Fibroblast of lung (primary cell): ENCODE measurements at regions not wholly inside any gene's neighbourhood (a gene's known extent, or its start where the extent isn't known, plus 50 kb on each side); places are given as distances from the start of the nearest gene placed in this dataset.

Source experiments
- DNase-seq, 2 donors: peaks; one replicate each; pipeline versions ENCODE4 v3.0.0 to v3.0.0-alpha.2; 2010; ENCODE audit warnings: low read depth in 2 of 2
- H2AFZ ChIP-seq: 2 replicates; pipeline ENCODE4 v1.5.1; 2012; ENCODE audit warnings: low read length, control low read depth, inconsistent platforms
- H3K27ac ChIP-seq: 2 replicates; pipeline ENCODE4 v1.5.1; 2011; ENCODE audit warnings: low read length, control low read depth; ENCODE audit not compliant: insufficient read depth
- H3K27me3 ChIP-seq: 2 replicates; pipeline ENCODE4 v1.5.1; 2011; ENCODE audit warnings: mild to moderate bottlenecking, low read length; ENCODE audit not compliant: control insufficient read depth, insufficient read depth
- H3K36me3 ChIP-seq: 2 replicates; pipeline ENCODE4 v1.5.1; 2011; ENCODE audit warnings: low read length; ENCODE audit not compliant: control insufficient read depth, insufficient read depth
- H3K4me1 ChIP-seq: 2 replicates; pipeline ENCODE4 v1.5.1; 2011; ENCODE audit warnings: low read length; ENCODE audit not compliant: control insufficient read depth, insufficient read depth; ENCODE audit errors: extremely low read depth
- H3K4me2 ChIP-seq: 2 replicates; pipeline ENCODE4 v1.5.1; 2011; ENCODE audit warnings: low read length, control low read depth; ENCODE audit not compliant: insufficient read depth; ENCODE audit errors: extremely low read depth
- H3K4me3 ChIP-seq, 4 experiments: fragments of 200-600 bp in 1 of 4; sonication (generic) in 1 of 4; replicated peaks in 1 of 4; 2 replicates each; pipeline ENCODE4 v1.5.1; 2011 to 2016; ENCODE audit warnings: low read length in 4 of 4, low read depth in 3 of 4, mild to moderate bottlenecking in 3 of 4, control low read depth in 2 of 4, inconsistent platforms in 1 of 4, mixed read lengths in 1 of 4; ENCODE audit not compliant: insufficient read depth in 1 of 4; ENCODE audit errors: control extremely low read depth in 1 of 4
- H3K79me2 ChIP-seq: 2 replicates; pipeline ENCODE4 v1.5.1; 2012; ENCODE audit warnings: mild to moderate bottlenecking, low read length, inconsistent platforms; ENCODE audit not compliant: control insufficient read depth, insufficient read depth
- H3K9ac ChIP-seq: 2 replicates; pipeline ENCODE4 v1.5.1; 2011; ENCODE audit warnings: mild to moderate bottlenecking, low read length, control low read depth; ENCODE audit not compliant: insufficient read depth
- H3K9me3 ChIP-seq: 2 replicates; pipeline ENCODE4 v1.5.1; 2012; ENCODE audit warnings: low read depth, low read length; ENCODE audit not compliant: control insufficient read depth, insufficient read depth
- H4K20me1 ChIP-seq: 2 replicates; pipeline ENCODE4 v1.5.1; 2011; ENCODE audit warnings: low read length; ENCODE audit not compliant: control insufficient read depth, insufficient read depth; ENCODE audit errors: extremely low read depth
- CTCF ChIP-seq, 2 donors: IDR thresholded peaks in 1 of 2; conservative IDR thresholded peaks in 1 of 2; 1 replicate in 1 of 2; 2 replicates in 1 of 2; pipeline ENCODE4 v1.5.1; 2011 to 2012; ENCODE audit warnings: low read length in 2 of 2, control low read depth in 1 of 2, inconsistent platforms in 1 of 2, low read depth in 1 of 2, mild to moderate bottlenecking in 1 of 2
- EZH2 ChIP-seq: IDR thresholded peaks from 2 replicates; pipeline ENCODE4 v1.5.1; 2012; ENCODE audit warnings: low read length, control low read depth, mild to moderate bottlenecking; ENCODE audit errors: missing control alignments

GRCh38 chr3:187963677-187964385, 190.1 kb upstream of the LPP start:
- Histone ChIP-seq H4K20me1 (no peaks in the 10 kb centered on the region), H3K79me2 (no peaks in the 10 kb centered on the region), H3K36me3 (no peaks in the 10 kb centered on the region), H3K4me3 (no peak overlapping the region), H3K27ac (no peak overlapping the region), H3K9me3 (no peaks in the 10 kb centered on the region), H3K4me2 (no peak overlapping the region), H3K9ac (no peak overlapping the region), H3K4me1 (peaks cover 4% of the 10 kb centered on the region), H2AFZ (no peak overlapping the region), H3K27me3 (no peaks in the 10 kb centered on the region)
- no peak for DNase-seq
- TF ChIP-seq EZH2 = no peak
- TF ChIP-seq CTCF (conservative IDR thresholded peaks at IDR 0.05 in 1 of 2, IDR thresholded peaks at IDR 0.05 in 1 of 2; ENCODE audit: low read depth in 1 of 2, low read length in 2 of 2) = no peak

GRCh38 chr3:187964760-187965159, 189.2 kb upstream of the LPP start:
- no peaks in the 10 kb centered on the region for H3K79me2 ChIP-seq
- H3K9ac ChIP-seq = no peak overlapping the region
- no peak overlapping the region for H3K4me3 ChIP-seq
- DNase-seq = no peak
- H3K4me2 ChIP-seq = no peak overlapping the region
- no peaks in the 10 kb centered on the region for H3K27me3 ChIP-seq
- H3K9me3 ChIP-seq = no peaks in the 10 kb centered on the region
- TF ChIP-seq CTCF (conservative IDR thresholded peaks at IDR 0.05 in 1 of 2, IDR thresholded peaks at IDR 0.05 in 1 of 2; ENCODE audit: low read depth in 1 of 2, low read length in 2 of 2) = no peak
- no peak for TF ChIP-seq EZH2
- H4K20me1 ChIP-seq = no peaks in the 10 kb centered on the region
- H2AFZ ChIP-seq = no peak overlapping the region
- H3K27ac ChIP-seq = no peak overlapping the region
- no peaks in the 10 kb centered on the region for H3K36me3 ChIP-seq
- peaks cover 4% of the 10 kb centered on the region for H3K4me1 ChIP-seq

DNA sequence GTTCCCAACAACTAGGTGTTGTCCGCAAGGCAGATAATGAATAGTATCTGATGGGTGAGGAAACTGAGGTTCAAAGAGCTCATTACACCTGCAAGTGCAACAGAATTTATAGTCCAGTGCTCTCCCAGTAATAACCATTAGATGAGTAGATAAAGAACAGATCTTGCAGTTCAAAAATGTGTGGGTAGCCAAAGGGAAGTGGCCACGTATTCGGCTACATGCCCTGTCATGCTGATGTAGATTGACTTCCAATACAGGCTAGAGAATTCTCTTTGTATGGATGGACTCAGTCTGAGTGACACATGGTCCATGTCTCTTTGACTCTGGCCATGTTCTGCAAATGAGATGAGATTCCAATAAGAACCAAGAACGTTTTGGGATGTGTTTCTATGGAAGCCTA, 187.9 kb upstream of the LPP start:
- no peaks in the 10 kb centered on the region for H3K36me3 ChIP-seq
- H3K9ac ChIP-seq = no peak overlapping the region
- DNase-seq = no peak
- H2AFZ ChIP-seq = no peak overlapping the region
- no peaks in the 10 kb centered on the region for H4K20me1 ChIP-seq
- H3K27me3 ChIP-seq = no peaks in the 10 kb centered on the region
- peaks cover 4% of the 10 kb centered on the region for H3K4me1 ChIP-seq
- no peaks in the 10 kb centered on the region for H3K79me2 ChIP-seq
- H3K4me3 ChIP-seq = no peak overlapping the region
- no peak overlapping the region for H3K4me2 ChIP-seq
- no peaks in the 10 kb centered on the region for H3K9me3 ChIP-seq
- TF ChIP-seq EZH2 (no peak), CTCF (conservative IDR thresholded peaks at IDR 0.05 in 1 of 2, IDR thresholded peaks at IDR 0.05 in 1 of 2; ENCODE audit: low read depth in 1 of 2, low read length in 2 of 2) (no peak)
- no peak overlapping the region for H3K27ac ChIP-seq
